ENCODE measurements at regions not wholly inside any gene's neighbourhood (a gene's known extent, or its start where the extent isn't known, plus 50 kb on each side); places are given as distances from the start of the nearest gene placed in this dataset.

DNA sequence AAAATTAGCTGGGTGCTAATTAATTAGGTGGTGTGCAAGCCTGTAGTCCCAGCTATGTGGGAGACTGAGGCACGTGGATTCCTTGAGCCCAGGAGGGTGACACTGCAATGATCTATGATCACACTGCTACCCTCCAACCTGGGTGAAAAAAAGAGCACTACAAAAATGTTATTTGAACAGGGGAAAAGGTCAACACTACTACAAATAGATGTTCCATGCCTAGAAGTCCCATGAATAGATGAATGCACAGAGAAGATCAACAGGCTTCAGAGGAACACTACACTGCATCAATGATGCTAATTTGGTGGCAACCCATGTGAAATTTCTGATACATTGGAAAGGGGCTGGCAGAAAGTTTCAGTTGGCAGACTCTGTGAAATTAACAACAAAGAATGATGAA, 105.4 kb upstream of the FHIT start:
- TF ChIP-seq, protein P1, sequence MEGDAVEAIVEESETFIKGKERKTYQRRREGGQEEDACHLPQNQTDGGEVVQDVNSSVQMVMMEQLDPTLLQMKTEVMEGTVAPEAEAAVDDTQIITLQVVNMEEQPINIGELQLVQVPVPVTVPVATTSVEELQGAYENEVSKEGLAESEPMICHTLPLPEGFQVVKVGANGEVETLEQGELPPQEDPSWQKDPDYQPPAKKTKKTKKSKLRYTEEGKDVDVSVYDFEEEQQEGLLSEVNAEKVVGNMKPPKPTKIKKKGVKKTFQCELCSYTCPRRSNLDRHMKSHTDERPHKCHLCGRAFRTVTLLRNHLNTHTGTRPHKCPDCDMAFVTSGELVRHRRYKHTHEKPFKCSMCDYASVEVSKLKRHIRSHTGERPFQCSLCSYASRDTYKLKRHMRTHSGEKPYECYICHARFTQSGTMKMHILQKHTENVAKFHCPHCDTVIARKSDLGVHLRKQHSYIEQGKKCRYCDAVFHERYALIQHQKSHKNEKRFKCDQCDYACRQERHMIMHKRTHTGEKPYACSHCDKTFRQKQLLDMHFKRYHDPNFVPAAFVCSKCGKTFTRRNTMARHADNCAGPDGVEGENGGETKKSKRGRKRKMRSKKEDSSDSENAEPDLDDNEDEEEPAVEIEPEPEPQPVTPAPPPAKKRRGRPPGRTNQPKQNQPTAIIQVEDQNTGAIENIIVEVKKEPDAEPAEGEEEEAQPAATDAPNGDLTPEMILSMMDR (IDR thresholded peaks at IDR 0.05) = no peak
- TF ChIP-seq POLR2A (IDR thresholded peaks at IDR 0.05) = no peak

Measured in stomach (tissue), 4 donors.